H1 (cell line): ENCODE measurements at regions not wholly inside any gene's neighbourhood (a gene's known extent, or its start where the extent isn't known, plus 50 kb on each side); places are given as distances from the start of the nearest gene placed in this dataset.

Experiments
- CTCF ChIP-seq, 3 experiments: IDR thresholded peaks; 1 replicate in 2 of 3; 2 replicates in 1 of 3; pipeline versions ENCODE4 v1.5.1 to v1.6.1; 2011; ENCODE audit warnings: low read length in 3 of 3, mild to moderate bottlenecking in 3 of 3, inconsistent platforms in 2 of 3, low read depth in 1 of 3, moderate library complexity in 1 of 3; ENCODE audit not compliant: insufficient read depth in 1 of 3; ENCODE audit errors: control extremely low read depth in 1 of 3
- JUN ChIP-seq: IDR thresholded peaks from 2 replicates; pipeline ENCODE4 v1.6.1; 2011; ENCODE audit warnings: low read depth, mild to moderate bottlenecking, improper control_type of control experiment, low read length
- POLR2A ChIP-seq, 2 experiments: IDR thresholded peaks; 1 replicate in 1 of 2; 2 replicates in 1 of 2; pipeline ENCODE4 v1.6.1; 2011; ENCODE audit warnings: low read depth in 2 of 2, low read length in 2 of 2, mild to moderate bottlenecking in 2 of 2; ENCODE audit errors: control extremely low read depth in 1 of 2
- RAD21 ChIP-seq, 2 experiments: IDR thresholded peaks in 1 of 2; conservative IDR thresholded peaks in 1 of 2; 2 replicates each; pipeline ENCODE4 v1.6.1; 2011; ENCODE audit warnings: low read depth in 2 of 2, low read length in 2 of 2, improper control_type of control experiment in 1 of 2, inconsistent platforms in 1 of 2, mild to moderate bottlenecking in 1 of 2, moderate library complexity in 1 of 2
- TCF12 ChIP-seq: IDR thresholded peaks from 2 replicates; pipeline ENCODE4 v1.6.1; 2011; ENCODE audit warnings: low read depth, mild to moderate bottlenecking, low read length
- ZNF274 ChIP-seq: IDR thresholded peaks from 2 replicates; pipeline ENCODE4 v1.7.0; 2012; ENCODE audit warnings: low read length, borderline replicate concordance; ENCODE audit errors: extremely low read depth

- TF ChIP-seq POLR2A (IDR thresholded peaks at IDR 0.05; ENCODE audit: control extremely low read depth in 1 of 2, low read depth in 2 of 2, low read length in 2 of 2) (no peak), ZNF274 (no peak), CTCF (IDR thresholded peaks at IDR 0.05; ENCODE audit: control extremely low read depth in 1 of 3, insufficient read depth in 1 of 3, low read depth in 1 of 3, low read length in 3 of 3) (no peak), JUN (no peak), RAD21 (IDR thresholded peaks at IDR 0.05 in 1 of 2, conservative IDR thresholded peaks at IDR 0.05 in 1 of 2; ENCODE audit: low read depth in 2 of 2, low read length in 2 of 2) (no peak), TCF12 (no peak)
Measured at GRCh38 chr10:113225364-113225763, 275.3 kb downstream of the TCF7L2 start.
